SU-DHL-6 (cell line): ENCODE measurements at regions not wholly inside any gene's neighbourhood (a gene's known extent, or its start where the extent isn't known, plus 50 kb on each side); places are given as distances from the start of the nearest gene placed in this dataset.

Experiments
- H2AFZ ChIP-seq: fragments of 200-600 bp; sonication (generic); 2 replicates; pipeline ENCODE4 v1.6.1; 2014; ENCODE audit warnings: low read depth, mild to moderate bottlenecking, moderate library complexity, mixed read lengths, antibody characterized with exemption, low read length; ENCODE audit not compliant: severe bottlenecking
- H3F3A ChIP-seq: fragments of 200-600 bp; shearing (Covaris generic); 2 replicates; pipeline ENCODE4 v1.6.0; 2016; ENCODE audit warnings: antibody characterized with exemption, mild to moderate bottlenecking; ENCODE audit not compliant: insufficient read depth
- H3K27ac ChIP-seq: fragments of 200-600 bp; sonication (generic); 2 replicates; pipeline ENCODE4 v1.5.1; 2016; ENCODE audit warnings: low read depth, mild to moderate bottlenecking, low read length, moderate library complexity, mixed read lengths
- H3K27me3 ChIP-seq: fragments of 200-600 bp; sonication (generic), shearing (Covaris generic); 2 replicates; pipeline ENCODE4 v1.6.0; 2014; ENCODE audit warnings: mild to moderate bottlenecking, low read length
- H3K36me3 ChIP-seq: fragments of 200-600 bp; sonication (generic); 2 replicates; pipeline ENCODE4 v1.6.1; 2014; ENCODE audit warnings: mild to moderate bottlenecking, low read length, mixed read lengths
- H3K4me2 ChIP-seq: fragments of 300-600, 200-600 bp; shearing (Covaris generic), sonication (generic); 2 replicates; pipeline ENCODE4 v1.6.0; 2014; ENCODE audit warnings: low read length, low read depth, mild to moderate bottlenecking; ENCODE audit not compliant: poor library complexity, severe bottlenecking
- H3K4me3 ChIP-seq: fragments of 200-600 bp; sonication (generic); 2 replicates; pipeline ENCODE4 v1.5.1; 2014; ENCODE audit warnings: antibody characterized with exemption, low read length, mild to moderate bottlenecking, mixed read lengths; ENCODE audit not compliant: insufficient read depth, poor library complexity, severe bottlenecking
- H3K79me2 ChIP-seq: fragments of 200-600 bp; sonication (generic); 2 replicates; pipeline ENCODE4 v1.6.1; 2014; ENCODE audit warnings: mild to moderate bottlenecking, low read length, moderate library complexity; ENCODE audit not compliant: insufficient read depth
- H3K9ac ChIP-seq: fragments of 200-600 bp; sonication (generic); 2 replicates; pipeline ENCODE4 v1.7.0; 2014; ENCODE audit warnings: mild to moderate bottlenecking, low read length
- H3K9me2 ChIP-seq: fragments of 200-600 bp; sonication (generic); replicated peaks from 2 replicates; pipeline ENCODE4 v1.6.1; 2014; ENCODE audit warnings: low read length; ENCODE audit not compliant: insufficient read depth
- H3K9me3 ChIP-seq: fragments of 200-600 bp; sonication (generic); 2 replicates; pipeline ENCODE4 v1.6.1; 2014; ENCODE audit warnings: low read length, mixed read lengths; ENCODE audit not compliant: insufficient read depth
- H4K20me1 ChIP-seq: fragments of 200-600 bp; sonication (generic); 2 replicates; pipeline ENCODE4 v1.6.1; 2014; ENCODE audit warnings: low read depth, mild to moderate bottlenecking, antibody characterized with exemption, low read length, moderate library complexity, mixed read lengths
- EZH2phosphoT487 ChIP-seq: fragments of 200-600 bp; sonication (generic), shearing (Covaris generic); conservative IDR thresholded peaks from 2 replicates; pipeline ENCODE4 v1.6.1; 2018; ENCODE audit warnings: mild to moderate bottlenecking, antibody characterized with exemption, low read length, moderate library complexity, mixed read lengths
- TF ChIP-seq, protein P1 (sequence below): fragments of 200-600 bp; sonication (generic); IDR thresholded peaks from one replicate; pipeline ENCODE4 v1.5.1; 2017; ENCODE audit warnings: antibody characterized with exemption, mild to moderate bottlenecking, low read length, moderate library complexity; ENCODE audit not compliant: insufficient read depth, poor library complexity, severe bottlenecking

DNA sequence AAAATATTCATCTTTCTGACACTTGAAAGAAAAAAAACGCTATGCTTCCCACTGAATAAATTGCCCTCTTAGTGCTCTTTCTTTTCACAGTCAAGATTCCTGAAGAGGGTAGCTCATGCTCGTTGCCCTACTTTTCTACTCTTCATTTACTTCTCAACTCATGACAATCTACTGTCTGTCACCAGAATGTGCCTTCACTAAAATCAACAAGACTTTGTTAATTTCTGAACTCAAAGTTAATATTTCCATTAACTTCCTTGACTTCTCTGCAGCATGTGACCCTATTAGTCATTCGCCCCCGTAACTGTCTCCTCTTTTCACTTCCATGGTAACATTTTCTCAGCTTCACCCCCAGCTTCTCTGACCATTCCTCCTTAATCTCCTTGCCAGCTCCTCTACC is 98.9 kb upstream of the MAPRE2 start:
- TF ChIP-seq EZH2phosphoT487 = no peak
- TF ChIP-seq, protein P1, sequence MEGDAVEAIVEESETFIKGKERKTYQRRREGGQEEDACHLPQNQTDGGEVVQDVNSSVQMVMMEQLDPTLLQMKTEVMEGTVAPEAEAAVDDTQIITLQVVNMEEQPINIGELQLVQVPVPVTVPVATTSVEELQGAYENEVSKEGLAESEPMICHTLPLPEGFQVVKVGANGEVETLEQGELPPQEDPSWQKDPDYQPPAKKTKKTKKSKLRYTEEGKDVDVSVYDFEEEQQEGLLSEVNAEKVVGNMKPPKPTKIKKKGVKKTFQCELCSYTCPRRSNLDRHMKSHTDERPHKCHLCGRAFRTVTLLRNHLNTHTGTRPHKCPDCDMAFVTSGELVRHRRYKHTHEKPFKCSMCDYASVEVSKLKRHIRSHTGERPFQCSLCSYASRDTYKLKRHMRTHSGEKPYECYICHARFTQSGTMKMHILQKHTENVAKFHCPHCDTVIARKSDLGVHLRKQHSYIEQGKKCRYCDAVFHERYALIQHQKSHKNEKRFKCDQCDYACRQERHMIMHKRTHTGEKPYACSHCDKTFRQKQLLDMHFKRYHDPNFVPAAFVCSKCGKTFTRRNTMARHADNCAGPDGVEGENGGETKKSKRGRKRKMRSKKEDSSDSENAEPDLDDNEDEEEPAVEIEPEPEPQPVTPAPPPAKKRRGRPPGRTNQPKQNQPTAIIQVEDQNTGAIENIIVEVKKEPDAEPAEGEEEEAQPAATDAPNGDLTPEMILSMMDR = no peak
- no peak overlapping the region for H2AFZ ChIP-seq

DNA sequence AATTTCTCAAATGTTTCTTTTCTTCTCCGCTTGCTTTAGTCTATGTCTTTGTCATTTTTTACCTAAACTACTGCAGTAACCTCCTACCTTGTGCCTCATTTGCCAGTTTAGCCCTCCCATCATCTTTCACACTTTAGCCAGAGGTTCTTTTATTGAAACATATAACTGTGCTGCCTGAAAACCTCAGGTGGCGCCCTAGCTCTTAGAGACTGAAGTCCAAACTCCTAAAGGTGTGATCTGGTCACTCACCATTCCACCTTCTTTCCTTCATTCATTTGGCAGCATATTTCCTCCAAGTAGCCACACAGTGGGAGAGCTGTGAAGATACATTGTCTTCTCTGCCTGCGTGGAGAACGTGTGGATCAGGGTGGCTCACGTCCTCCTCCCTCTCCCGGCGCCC is 98.2 kb upstream of the MAPRE2 start:
- no peaks in the 10 kb centered on the region for H3F3A ChIP-seq
- H3K9ac ChIP-seq = no peak overlapping the region
- H3K27ac ChIP-seq = no peak overlapping the region
- H3K36me3 ChIP-seq = no peaks in the 10 kb centered on the region
- no peak overlapping the region for H3K4me2 ChIP-seq
- H2AFZ ChIP-seq = no peak overlapping the region
- no peaks in the 10 kb centered on the region for H3K9me3 ChIP-seq
- no peaks in the 10 kb centered on the region for H3K27me3 ChIP-seq
- H3K9me2 ChIP-seq = no peaks in the 10 kb centered on the region
- TF ChIP-seq, protein P1 = no peak
- TF ChIP-seq EZH2phosphoT487 = no peak
- no peaks in the 10 kb centered on the region for H3K79me2 ChIP-seq
- no peaks in the 10 kb centered on the region for H4K20me1 ChIP-seq
- H3K4me3 ChIP-seq = no peak overlapping the region

More for the DNA sequence above, 98.9 kb upstream of the MAPRE2 start:
- Histone ChIP-seq H3K4me3 (no peak overlapping the region), H3K9me2 (no peaks in the 10 kb centered on the region), H3F3A (no peaks in the 10 kb centered on the region), H4K20me1 (no peaks in the 10 kb centered on the region), H3K9me3 (no peaks in the 10 kb centered on the region), H3K27ac (no peak overlapping the region), H3K36me3 (no peaks in the 10 kb centered on the region), H3K79me2 (no peaks in the 10 kb centered on the region), H3K9ac (no peak overlapping the region), H3K27me3 (no peaks in the 10 kb centered on the region), H3K4me2 (no peak overlapping the region)

DNA sequence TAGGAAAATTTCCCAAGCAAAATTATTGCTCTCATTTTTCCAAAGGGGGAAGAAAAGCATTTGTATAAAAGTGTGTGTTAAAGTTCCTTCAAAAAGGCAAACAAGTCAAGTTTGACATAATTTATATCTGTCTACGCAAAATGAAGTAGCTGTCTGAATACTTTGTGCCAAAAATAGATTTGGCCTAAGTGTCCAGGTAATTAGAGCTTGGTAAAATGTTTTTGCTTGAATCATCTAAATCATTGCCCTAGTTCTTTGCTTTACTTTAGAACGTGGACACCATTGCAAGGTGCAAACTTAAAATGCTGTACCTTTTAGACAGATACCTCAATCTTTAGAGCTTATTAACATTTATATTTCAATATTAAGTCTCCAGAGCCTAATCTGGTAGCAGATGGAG is 97.6 kb upstream of the MAPRE2 start:
- Histone ChIP-seq H3K9me2 (no peaks in the 10 kb centered on the region), H3K4me2 (no peak overlapping the region), H3F3A (no peaks in the 10 kb centered on the region), H3K79me2 (no peaks in the 10 kb centered on the region), H3K9me3 (no peaks in the 10 kb centered on the region), H3K9ac (no peak overlapping the region), H4K20me1 (no peaks in the 10 kb centered on the region), H3K27me3 (no peaks in the 10 kb centered on the region), H3K27ac (no peak overlapping the region), H3K36me3 (no peaks in the 10 kb centered on the region), H3K4me3 (no peak overlapping the region), H2AFZ (no peak overlapping the region)
- no peak for TF ChIP-seq EZH2phosphoT487
- TF ChIP-seq, protein P1 = no peak
